KMS-11 (cell line): ENCODE measurements at regions not wholly inside any gene's neighbourhood (a gene's known extent, or its start where the extent isn't known, plus 50 kb on each side); places are given as distances from the start of the nearest gene placed in this dataset.

Experiments used
- H2AFZ ChIP-seq: fragments of 200-600 bp; sonication (generic); 2 replicates; pipeline ENCODE4 v1.6.1; 2016; ENCODE audit warnings: antibody characterized with exemption, mixed run types, low read depth
- H3K27ac ChIP-seq: fragments of 200-600 bp; sonication (generic); 2 replicates; pipeline ENCODE4 v1.6.1; 2016; ENCODE audit warnings: mild to moderate bottlenecking, mixed run types
- H3K27me3 ChIP-seq: fragments of 200-600 bp; sonication (generic); 2 replicates; pipeline ENCODE4 v1.6.1; 2017; ENCODE audit warnings: mild to moderate bottlenecking, low read depth, mixed run types, moderate library complexity; ENCODE audit not compliant: insufficient read depth
- H3K36me3 ChIP-seq: fragments of 200-600 bp; sonication (generic); 2 replicates; pipeline ENCODE4 v1.6.1; 2017; ENCODE audit warnings: mild to moderate bottlenecking, mixed run types; ENCODE audit not compliant: insufficient read depth
- H3K4me1 ChIP-seq: fragments of 200-600 bp; sonication (generic); 2 replicates; pipeline ENCODE4 v1.6.1; 2016; ENCODE audit warnings: mild to moderate bottlenecking, low read depth, mixed run types; ENCODE audit not compliant: poor library complexity, severe bottlenecking
- H3K4me2 ChIP-seq: fragments of 200-600 bp; sonication (generic); 2 replicates; pipeline ENCODE4 v1.7.0; 2016; ENCODE audit warnings: mild to moderate bottlenecking, mixed run types
- H3K4me3 ChIP-seq: fragments of 200-600 bp; sonication (generic); IDR thresholded peaks from 2 replicates; pipeline ENCODE4 v1.6.1; 2017; ENCODE audit warnings: low read depth, low read length, mixed read lengths; ENCODE audit not compliant: insufficient read depth
- H3K79me2 ChIP-seq: fragments of 200-600 bp; sonication (generic); 2 replicates; pipeline ENCODE4 v1.6.1; 2016; ENCODE audit warnings: low read depth, mixed run types; ENCODE audit not compliant: insufficient read depth
- H3K9ac ChIP-seq: fragments of 200-600 bp; sonication (generic); 2 replicates; pipeline ENCODE4 v1.6.1; 2016; ENCODE audit warnings: mild to moderate bottlenecking, mixed run types
- H4K20me1 ChIP-seq: fragments of 200-600 bp; sonication (generic); 2 replicates; pipeline ENCODE4 v1.6.1; 2016; ENCODE audit warnings: mild to moderate bottlenecking, mixed run types; ENCODE audit not compliant: insufficient read depth
- TF ChIP-seq, protein P1 (sequence below): fragments of 200-600 bp; sonication (generic); conservative IDR thresholded peaks from 2 replicates; pipeline ENCODE4 v1.6.1; 2017; ENCODE audit warnings: low read depth, mild to moderate bottlenecking, antibody characterized with exemption, low read length, moderate library complexity, mixed read lengths

DNA sequence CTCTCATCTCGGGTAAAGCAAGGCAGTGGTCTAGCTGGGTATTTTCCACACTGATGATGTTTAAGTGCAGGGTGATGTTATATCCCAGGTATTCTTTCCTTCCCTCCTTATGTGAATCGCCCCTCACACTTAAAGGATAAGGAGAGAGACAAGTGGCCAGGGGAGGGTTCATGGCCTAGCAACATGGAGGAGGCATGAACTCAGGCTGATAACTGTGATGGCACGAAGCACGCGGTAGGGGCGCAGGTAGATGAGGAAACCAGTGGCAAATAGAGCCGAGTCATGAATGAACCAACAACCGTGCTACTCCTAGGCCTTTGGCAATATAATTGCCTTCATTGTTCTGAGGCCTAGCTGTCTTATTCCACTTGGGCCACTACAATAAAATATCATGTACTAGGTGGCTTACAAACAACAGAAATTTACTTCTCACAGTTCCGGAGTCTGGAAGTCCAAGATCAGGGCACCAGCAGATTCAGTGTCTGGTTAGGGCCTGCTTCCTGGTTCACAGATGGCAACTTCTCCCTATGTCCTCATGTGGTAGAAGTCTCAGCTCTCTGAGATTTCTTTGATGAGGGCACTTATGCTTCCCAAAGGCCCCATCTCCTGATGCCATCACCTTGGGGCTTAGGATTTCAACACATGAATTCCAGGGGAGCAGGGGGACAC is 56.0 kb upstream of the PIK3CG start:
- H3K36me3 ChIP-seq, result no peaks in the 10 kb centered on the region
- H3K4me1 ChIP-seq, result no peaks in the 10 kb centered on the region
- no peak overlapping the region for H3K4me3 ChIP-seq
- TF ChIP-seq, protein P1, sequence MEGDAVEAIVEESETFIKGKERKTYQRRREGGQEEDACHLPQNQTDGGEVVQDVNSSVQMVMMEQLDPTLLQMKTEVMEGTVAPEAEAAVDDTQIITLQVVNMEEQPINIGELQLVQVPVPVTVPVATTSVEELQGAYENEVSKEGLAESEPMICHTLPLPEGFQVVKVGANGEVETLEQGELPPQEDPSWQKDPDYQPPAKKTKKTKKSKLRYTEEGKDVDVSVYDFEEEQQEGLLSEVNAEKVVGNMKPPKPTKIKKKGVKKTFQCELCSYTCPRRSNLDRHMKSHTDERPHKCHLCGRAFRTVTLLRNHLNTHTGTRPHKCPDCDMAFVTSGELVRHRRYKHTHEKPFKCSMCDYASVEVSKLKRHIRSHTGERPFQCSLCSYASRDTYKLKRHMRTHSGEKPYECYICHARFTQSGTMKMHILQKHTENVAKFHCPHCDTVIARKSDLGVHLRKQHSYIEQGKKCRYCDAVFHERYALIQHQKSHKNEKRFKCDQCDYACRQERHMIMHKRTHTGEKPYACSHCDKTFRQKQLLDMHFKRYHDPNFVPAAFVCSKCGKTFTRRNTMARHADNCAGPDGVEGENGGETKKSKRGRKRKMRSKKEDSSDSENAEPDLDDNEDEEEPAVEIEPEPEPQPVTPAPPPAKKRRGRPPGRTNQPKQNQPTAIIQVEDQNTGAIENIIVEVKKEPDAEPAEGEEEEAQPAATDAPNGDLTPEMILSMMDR, result no peak
- H3K27me3 ChIP-seq, result no peaks in the 10 kb centered on the region
- no peak overlapping the region for H2AFZ ChIP-seq
- H3K79me2 ChIP-seq, result no peaks in the 10 kb centered on the region
- H3K4me2 ChIP-seq, result no peak overlapping the region
- H3K27ac ChIP-seq, result no peak overlapping the region
- H4K20me1 ChIP-seq, result no peaks in the 10 kb centered on the region
- no peak overlapping the region for H3K9ac ChIP-seq

GRCh38 chr7:106811472-106811871 is 53.6 kb upstream of the PIK3CG start:
- no peaks in the 10 kb centered on the region for H3K27me3 ChIP-seq
- H4K20me1 ChIP-seq, result no peaks in the 10 kb centered on the region
- H2AFZ ChIP-seq, result no peak overlapping the region
- no peaks in the 10 kb centered on the region for H3K79me2 ChIP-seq
- H3K36me3 ChIP-seq, result no peaks in the 10 kb centered on the region
- H3K4me2 ChIP-seq, result no peak overlapping the region
- H3K4me3 ChIP-seq, result no peak overlapping the region
- H3K27ac ChIP-seq, result no peak overlapping the region
- no peak overlapping the region for H3K9ac ChIP-seq
- TF ChIP-seq, protein P1, result no peak
- H3K4me1 ChIP-seq, result no peaks in the 10 kb centered on the region

DNA sequence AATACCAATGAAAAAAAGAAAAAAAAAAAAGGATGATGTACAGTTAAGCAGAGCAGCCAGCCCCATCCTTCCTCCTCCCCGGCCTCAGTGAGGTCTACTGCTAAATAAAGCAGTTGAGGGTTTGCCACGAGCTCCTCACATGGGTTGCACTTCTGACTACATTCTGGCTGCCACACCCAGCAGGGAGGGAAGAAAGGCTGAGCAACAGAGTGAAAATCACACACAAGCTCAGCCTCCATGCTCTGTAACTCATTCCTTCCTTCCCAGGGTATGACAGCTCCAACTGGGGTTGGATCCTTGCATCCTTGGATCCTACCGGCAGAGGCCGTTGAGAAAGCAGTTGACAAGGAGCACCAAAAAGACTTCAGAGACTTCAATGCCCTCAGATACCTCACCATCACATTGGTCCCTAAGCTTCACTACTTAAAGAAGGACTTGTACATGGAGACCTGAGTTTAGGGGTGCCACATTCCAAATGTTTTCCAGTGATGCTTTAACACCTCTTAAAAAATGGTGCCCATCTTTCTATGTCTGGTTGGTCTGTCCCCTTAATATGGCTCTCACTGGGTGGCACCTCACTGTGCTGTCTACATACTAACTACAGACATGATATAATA is 52.9 kb upstream of the PIK3CG start:
- no peak overlapping the region for H3K4me2 ChIP-seq

GRCh38 chr7:106813705-106814305 is 51.3 kb upstream of the PIK3CG start:
- no peak overlapping the region for H3K9ac ChIP-seq
- H3K4me2 ChIP-seq, result no peak overlapping the region
- no peak overlapping the region for H3K4me3 ChIP-seq
- H3K36me3 ChIP-seq, result no peaks in the 10 kb centered on the region
- H2AFZ ChIP-seq, result no peak overlapping the region
- no peaks in the 10 kb centered on the region for H4K20me1 ChIP-seq
- H3K27ac ChIP-seq, result no peak overlapping the region
- no peaks in the 10 kb centered on the region for H3K27me3 ChIP-seq
- H3K4me1 ChIP-seq, result no peaks in the 10 kb centered on the region
- H3K79me2 ChIP-seq, result no peaks in the 10 kb centered on the region
- TF ChIP-seq, protein P1, result no peak

More for the DNA sequence above, 52.9 kb upstream of the PIK3CG start:
- H3K27me3 ChIP-seq, result no peaks in the 10 kb centered on the region
- no peak overlapping the region for H3K9ac ChIP-seq
- no peak overlapping the region for H2AFZ ChIP-seq
- H4K20me1 ChIP-seq, result no peaks in the 10 kb centered on the region
- TF ChIP-seq, protein P1, result no peak
- no peaks in the 10 kb centered on the region for H3K36me3 ChIP-seq
- no peaks in the 10 kb centered on the region for H3K4me1 ChIP-seq
- H3K79me2 ChIP-seq, result no peaks in the 10 kb centered on the region
- H3K27ac ChIP-seq, result no peak overlapping the region
- H3K4me3 ChIP-seq, result no peak overlapping the region
